Hepatocyte (in vitro differentiated cells): ENCODE measurements at regions not wholly inside any gene's neighbourhood (a gene's known extent, or its start where the extent isn't known, plus 50 kb on each side); places are given as distances from the start of the nearest gene placed in this dataset.

Experiments used
- DNase-seq: peaks from one replicate; pipeline ENCODE4 v3.0.0-alpha.2; 2016; ENCODE audit warnings: low spot score
- H2AFZ ChIP-seq: fragments of 200-600 bp; sonication (generic); 2 replicates; pipeline ENCODE4 v1.6.0; 2016; ENCODE audit warnings: antibody characterized with exemption, mild to moderate bottlenecking
- H3K27ac ChIP-seq: fragments of 200-600 bp; sonication (generic); 2 replicates; pipeline ENCODE4 v1.5.1; 2016; ENCODE audit warnings: mild to moderate bottlenecking
- H3K27me3 ChIP-seq: fragments of 200-600 bp; sonication (generic); 2 replicates; pipeline ENCODE4 v1.6.1; 2016
- H3K36me3 ChIP-seq: fragments of 200-600 bp; sonication (generic); replicated peaks from 2 replicates; pipeline ENCODE4 v1.5.1; 2016; ENCODE audit warnings: low read depth; ENCODE audit not compliant: insufficient read depth
- H3K4me1 ChIP-seq: fragments of 200-600 bp; sonication (generic); 2 replicates; pipeline ENCODE4 v1.5.1; 2016; ENCODE audit warnings: mild to moderate bottlenecking, moderate library complexity; ENCODE audit not compliant: insufficient read depth
- H3K4me2 ChIP-seq: fragments of 200-600 bp; sonication (generic); 2 replicates; pipeline ENCODE4 v1.6.0; 2016
- H3K4me3 ChIP-seq: fragments of 200-600 bp; sonication (generic); 2 replicates; pipeline ENCODE4 v1.5.1; 2016; ENCODE audit warnings: mild to moderate bottlenecking
- H3K79me2 ChIP-seq: fragments of 200-600 bp; sonication (generic); 2 replicates; pipeline ENCODE4 v1.6.0; 2017; ENCODE audit warnings: mild to moderate bottlenecking
- H3K9me2 ChIP-seq: fragments of 200-600 bp; sonication (generic); replicated peaks from 2 replicates; pipeline ENCODE4 v1.6.0; 2017; ENCODE audit warnings: mild to moderate bottlenecking; ENCODE audit not compliant: insufficient read depth
- H3K9me3 ChIP-seq: fragments of 200-600 bp; sonication (generic); 2 replicates; pipeline ENCODE4 v1.5.1; 2016; ENCODE audit warnings: low read depth, mild to moderate bottlenecking
- H4K20me1 ChIP-seq: fragments of 200-600 bp; sonication (generic); 2 replicates; pipeline ENCODE4 v1.6.0; 2016; ENCODE audit warnings: mild to moderate bottlenecking; ENCODE audit not compliant: insufficient read depth, poor library complexity, severe bottlenecking
- EZH2 ChIP-seq: fragments of 200-600 bp; sonication (generic); IDR thresholded peaks from 2 replicates; pipeline ENCODE4 v1.6.1; 2016; ENCODE audit warnings: antibody characterized with exemption, mild to moderate bottlenecking, borderline replicate concordance
- EZH2phosphoT487 ChIP-seq: fragments of 200-600 bp; sonication (generic); IDR thresholded peaks from one replicate; pipeline ENCODE4 v1.6.1; 2018; ENCODE audit warnings: antibody characterized with exemption, mild to moderate bottlenecking, low read depth, moderate library complexity; ENCODE audit not compliant: unreplicated experiment, severe bottlenecking
- WGBS: methylation state at CpG from one replicate; pipeline ENCODE4 v1.1.6; 2016; ENCODE audit warnings: low lambda C conversion rate; ENCODE audit errors: missing lambda C conversion rate; 5-methylcytosine and 5-hydroxymethylcytosine counted together
- TF ChIP-seq, protein P1 (sequence below): fragments of 200-600 bp; sonication (generic); IDR thresholded peaks from 2 replicates; pipeline ENCODE4 v1.5.1; 2016; ENCODE audit warnings: antibody characterized with exemption, mild to moderate bottlenecking; ENCODE audit not compliant: poor library complexity

DNA sequence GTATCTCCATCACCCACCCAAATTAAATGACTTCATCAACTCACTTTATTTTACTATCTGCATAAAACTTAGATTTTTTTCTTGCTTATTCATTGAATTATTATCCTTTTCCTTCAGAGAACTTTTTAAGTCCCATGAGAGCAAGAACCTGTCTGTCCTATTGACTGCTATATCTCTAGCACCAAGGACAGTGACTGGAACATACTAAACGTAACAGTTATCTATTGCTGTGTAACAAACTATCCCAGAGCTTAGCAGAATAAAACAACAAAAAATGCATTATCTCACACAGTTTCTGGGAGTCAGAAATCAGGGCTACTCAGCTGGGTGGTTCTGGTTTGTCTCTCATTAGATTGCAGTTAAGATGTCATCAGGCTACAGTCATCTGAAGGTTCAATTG is 401.7 kb upstream of the AUTS2 start:
- Histone ChIP-seq H3K9me2 (no peaks in the 10 kb centered on the region), H4K20me1 (no peaks in the 10 kb centered on the region), H3K4me2 (no peak overlapping the region), H3K9me3 (no peaks in the 10 kb centered on the region), H2AFZ (no peak overlapping the region), H3K36me3 (no peaks in the 10 kb centered on the region), H3K4me3 (no peak overlapping the region), H3K27me3 (no peaks in the 10 kb centered on the region), H3K27ac (no peak overlapping the region), H3K79me2 (no peaks in the 10 kb centered on the region), H3K4me1 (no peaks in the 10 kb centered on the region)
- TF ChIP-seq, protein P1, sequence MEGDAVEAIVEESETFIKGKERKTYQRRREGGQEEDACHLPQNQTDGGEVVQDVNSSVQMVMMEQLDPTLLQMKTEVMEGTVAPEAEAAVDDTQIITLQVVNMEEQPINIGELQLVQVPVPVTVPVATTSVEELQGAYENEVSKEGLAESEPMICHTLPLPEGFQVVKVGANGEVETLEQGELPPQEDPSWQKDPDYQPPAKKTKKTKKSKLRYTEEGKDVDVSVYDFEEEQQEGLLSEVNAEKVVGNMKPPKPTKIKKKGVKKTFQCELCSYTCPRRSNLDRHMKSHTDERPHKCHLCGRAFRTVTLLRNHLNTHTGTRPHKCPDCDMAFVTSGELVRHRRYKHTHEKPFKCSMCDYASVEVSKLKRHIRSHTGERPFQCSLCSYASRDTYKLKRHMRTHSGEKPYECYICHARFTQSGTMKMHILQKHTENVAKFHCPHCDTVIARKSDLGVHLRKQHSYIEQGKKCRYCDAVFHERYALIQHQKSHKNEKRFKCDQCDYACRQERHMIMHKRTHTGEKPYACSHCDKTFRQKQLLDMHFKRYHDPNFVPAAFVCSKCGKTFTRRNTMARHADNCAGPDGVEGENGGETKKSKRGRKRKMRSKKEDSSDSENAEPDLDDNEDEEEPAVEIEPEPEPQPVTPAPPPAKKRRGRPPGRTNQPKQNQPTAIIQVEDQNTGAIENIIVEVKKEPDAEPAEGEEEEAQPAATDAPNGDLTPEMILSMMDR, result no peak
- TF ChIP-seq EZH2 (no peak), EZH2phosphoT487 (no peak)
- 93% methylated on average over 1 of the region's 1 CpG for WGBS
- DNase-seq, result no peak

DNA sequence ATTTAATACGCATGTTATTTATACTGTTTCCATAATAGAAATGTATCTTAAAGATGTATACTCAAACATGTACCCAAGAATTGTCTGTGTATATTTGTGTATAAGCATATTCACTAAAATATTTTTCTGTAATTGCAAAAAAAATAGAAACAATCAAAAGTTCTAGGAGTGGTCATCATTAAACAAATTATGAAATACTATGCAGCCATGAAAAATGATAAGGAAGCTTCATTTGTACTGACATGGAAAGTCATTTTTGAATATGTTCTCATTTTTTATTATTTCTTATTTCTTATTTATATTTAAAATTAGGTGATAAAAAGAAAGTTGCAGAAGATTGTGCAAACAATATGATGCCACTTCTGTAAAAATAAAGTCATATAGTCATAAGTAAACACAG is 400.0 kb upstream of the AUTS2 start:
- H3K27me3 ChIP-seq, result no peaks in the 10 kb centered on the region
- 97% methylated on average over 1 of the region's 1 CpG for WGBS
- no peak overlapping the region for H3K4me3 ChIP-seq
- H3K4me1 ChIP-seq, result peaks cover 6% of the 10 kb centered on the region
- H3K9me2 ChIP-seq, result no peaks in the 10 kb centered on the region
- H3K36me3 ChIP-seq, result no peaks in the 10 kb centered on the region
- H3K27ac ChIP-seq, result no peak overlapping the region
- H3K9me3 ChIP-seq, result no peaks in the 10 kb centered on the region
- H3K4me2 ChIP-seq, result no peak overlapping the region
- TF ChIP-seq, protein P1, result no peak
- TF ChIP-seq EZH2phosphoT487 (no peak), EZH2 (no peak)
- H3K79me2 ChIP-seq, result no peaks in the 10 kb centered on the region
- DNase-seq, result no peak
- H4K20me1 ChIP-seq, result no peaks in the 10 kb centered on the region
- H2AFZ ChIP-seq, result no peak overlapping the region

DNA sequence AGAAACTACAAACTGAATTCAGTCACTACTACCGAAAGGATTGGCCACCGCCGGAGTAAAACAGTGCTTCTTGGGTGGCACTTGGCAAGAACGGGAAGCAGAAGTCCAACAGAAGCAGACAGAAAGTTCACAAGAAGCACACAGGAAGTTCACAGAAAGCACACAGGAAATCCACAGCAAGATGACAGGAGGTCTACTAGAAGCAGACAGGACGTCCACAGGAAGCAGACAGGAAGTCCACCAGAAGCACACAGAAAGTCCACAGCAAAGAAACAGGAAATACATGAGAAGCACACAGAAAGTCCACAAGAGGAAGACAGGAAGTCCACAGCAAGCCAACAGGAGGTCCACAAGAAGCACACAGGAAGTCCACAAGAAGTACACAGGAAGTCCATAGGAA is 399.2 kb upstream of the AUTS2 start:
- Histone ChIP-seq H3K4me2 (no peak overlapping the region), H3K27me3 (no peaks in the 10 kb centered on the region), H4K20me1 (no peaks in the 10 kb centered on the region), H3K4me3 (no peak overlapping the region), H3K4me1 (peaks cover 6% of the 10 kb centered on the region), H3K9me2 (no peaks in the 10 kb centered on the region), H3K36me3 (no peaks in the 10 kb centered on the region), H3K9me3 (no peaks in the 10 kb centered on the region), H3K79me2 (no peaks in the 10 kb centered on the region), H2AFZ (no peak overlapping the region), H3K27ac (no peak overlapping the region)
- TF ChIP-seq, protein P1, result no peak
- no peak for TF ChIP-seq EZH2phosphoT487
- TF ChIP-seq EZH2, result no peak
- no peak for DNase-seq
- 97% methylated on average over 5 of the region's 5 CpGs for WGBS

DNA sequence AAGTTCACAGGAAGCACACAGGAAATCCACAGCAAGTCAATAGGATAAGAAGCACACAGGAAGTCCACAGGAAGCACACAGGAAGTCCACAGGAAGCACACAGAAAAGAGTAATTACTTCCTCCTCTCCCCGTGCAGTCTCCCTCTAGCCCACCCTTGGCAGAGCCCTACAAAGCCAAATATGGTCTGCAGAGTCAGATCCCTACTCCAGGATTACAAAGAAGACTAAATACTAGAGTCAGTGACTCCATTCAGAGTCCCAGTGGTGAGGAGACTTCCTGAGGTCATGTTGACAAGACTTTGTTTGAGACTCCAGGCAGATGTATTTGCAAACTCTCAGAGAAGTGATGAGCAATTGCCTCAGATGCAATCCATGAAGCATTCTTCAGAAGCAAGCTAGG is 398.6 kb upstream of the AUTS2 start:
- no peaks in the 10 kb centered on the region for H4K20me1 ChIP-seq
- H3K27ac ChIP-seq, result no peak overlapping the region
- TF ChIP-seq, protein P1, result no peak
- TF ChIP-seq EZH2phosphoT487 (no peak), EZH2 (no peak)
- H2AFZ ChIP-seq, result no peak overlapping the region
- H3K79me2 ChIP-seq, result no peaks in the 10 kb centered on the region
- H3K4me2 ChIP-seq, result no peak overlapping the region
- WGBS, result 67% methylated on average over 1 of the region's 1 CpG
- no peaks in the 10 kb centered on the region for H3K9me2 ChIP-seq
- no peaks in the 10 kb centered on the region for H3K36me3 ChIP-seq
- no peak overlapping the region for H3K4me3 ChIP-seq
- H3K4me1 ChIP-seq, result peaks cover 6% of the 10 kb centered on the region
- H3K27me3 ChIP-seq, result no peaks in the 10 kb centered on the region
- H3K9me3 ChIP-seq, result no peaks in the 10 kb centered on the region
- no peak for DNase-seq
